Kidney (tissue), 13 donors: ENCODE measurements at regions not wholly inside any gene's neighbourhood (a gene's known extent, or its start where the extent isn't known, plus 50 kb on each side); places are given as distances from the start of the nearest gene placed in this dataset.

ENCODE experiments used
- DNase-seq, 5 donors: peaks; one replicate each; pipeline ENCODE4 v3.0.0-alpha.2; 2013 to 2020
- FAIRE-seq: peaks from 2 replicates; lab custom pipeline; 2012; peaks lifted over from hg19 to GRCh38; lab: Jason Lieb, UNC
- H3K27ac ChIP-seq, 2 donors: one replicate each; pipeline ENCODE4 v1.7.0; 2013; ENCODE audit warnings: low read depth in 2 of 2, low read length in 2 of 2, inconsistent platforms in 1 of 2
- H3K27me3 ChIP-seq: one replicate; pipeline ENCODE4 v1.7.1; 2013; ENCODE audit warnings: low read length, inconsistent platforms; ENCODE audit not compliant: control insufficient read depth, insufficient read depth
- H3K36me3 ChIP-seq, 3 donors: one replicate each; pipeline versions ENCODE4 v1.7.0 to v1.7.1; 2013; ENCODE audit warnings: low read length in 3 of 3, control low read depth in 1 of 3, inconsistent platforms in 1 of 3; ENCODE audit not compliant: insufficient read depth in 3 of 3, control insufficient read depth in 2 of 3
- H3K4me1 ChIP-seq, 3 donors: one replicate each; pipeline versions ENCODE4 v1.7.0 to v1.7.1; 2013; ENCODE audit warnings: low read length in 3 of 3, inconsistent platforms in 1 of 3, low read depth in 1 of 3; ENCODE audit not compliant: control insufficient read depth in 2 of 3, insufficient read depth in 2 of 3
- H3K4me3 ChIP-seq, 3 donors: one replicate each; pipeline versions ENCODE4 v1.7.0 to v1.8.1; 2013; ENCODE audit warnings: low read length in 3 of 3, control low read depth in 1 of 3, inconsistent platforms in 1 of 3
- H3K9ac ChIP-seq, 3 donors: one replicate each; pipeline versions ENCODE4 v1.7.0 to v1.7.1; 2013; ENCODE audit warnings: low read length in 3 of 3, control low read depth in 1 of 3, inconsistent platforms in 1 of 3
- H3K9me3 ChIP-seq, 3 donors: one replicate each; pipeline versions ENCODE4 v1.7.0 to v1.7.1; 2013; ENCODE audit warnings: low read length in 3 of 3, control low read depth in 1 of 3, inconsistent platforms in 1 of 3; ENCODE audit not compliant: control insufficient read depth in 2 of 3, insufficient read depth in 1 of 3
- intact Hi-C: fragments of 100-400 bp; cut with DNase I; formaldehyde crosslinking; loops from one replicate; pipeline ENCODE4 v1.11.1; 2022
- TF ChIP-seq, protein P1 (sequence below): IDR thresholded peaks from 3 replicates; pipeline ENCODE4 v1.5.1; 2012; ENCODE audit warnings: mild to moderate bottlenecking, moderate library complexity, borderline replicate concordance; ENCODE audit not compliant: insufficient read depth; ENCODE audit errors: extremely low read depth
- donor health status: control.
- donor health status: control.
- donor health status: control.
- donor health status: control.
- donor health status: control.
- donor health status: DM: yes; HTN: yes; CAD: no.
- donor health status: Normal renal cell carcinoma (clear cell type).

DNA sequence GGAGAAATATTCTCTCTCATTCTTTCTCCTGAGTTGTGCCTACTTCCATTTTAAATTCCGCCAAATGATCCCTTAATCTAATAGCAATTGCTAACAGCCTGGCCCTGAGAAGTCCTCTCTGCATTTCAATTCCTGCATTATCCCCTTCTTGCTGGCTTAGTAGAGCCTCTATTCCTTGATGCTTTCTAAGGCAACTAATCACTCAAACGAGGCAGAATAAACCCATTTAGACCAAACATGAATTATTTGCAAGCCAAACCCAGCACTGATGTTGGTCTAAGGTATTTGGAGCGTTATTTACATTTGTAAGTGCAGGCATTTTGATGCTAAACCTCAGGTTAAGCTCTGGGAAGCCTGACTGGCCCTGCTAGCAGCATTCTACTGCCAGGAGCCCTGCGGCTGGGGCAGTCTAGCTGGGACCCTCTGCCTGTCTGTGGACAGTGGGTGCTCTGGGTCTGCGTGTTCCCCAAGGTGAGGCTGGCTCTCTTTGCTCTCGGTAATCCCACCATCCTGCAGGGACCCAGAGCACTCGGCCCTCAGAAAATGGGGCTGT, 173.1 kb upstream of the HS6ST1 start:
- intact Hi-C loops: no loop called here
- Histone ChIP-seq H3K36me3 (no peaks in the 10 kb centered on the region), H3K27me3 (no peaks in the 10 kb centered on the region), H3K9ac (no peak overlapping the region), H3K9me3 (peaks cover 0 to 6% (median 0%) of the 10 kb centered on the region in 3 donors), H3K27ac (no peak overlapping the region), H3K4me1 (peaks cover 0 to 9% (median 0%) of the 10 kb centered on the region in 3 donors), H3K4me3 (no peak overlapping the region)
- peak in 1 of 5 donors; percentile 30 for DNase-seq
- no peak for FAIRE-seq
- TF ChIP-seq, protein P1, sequence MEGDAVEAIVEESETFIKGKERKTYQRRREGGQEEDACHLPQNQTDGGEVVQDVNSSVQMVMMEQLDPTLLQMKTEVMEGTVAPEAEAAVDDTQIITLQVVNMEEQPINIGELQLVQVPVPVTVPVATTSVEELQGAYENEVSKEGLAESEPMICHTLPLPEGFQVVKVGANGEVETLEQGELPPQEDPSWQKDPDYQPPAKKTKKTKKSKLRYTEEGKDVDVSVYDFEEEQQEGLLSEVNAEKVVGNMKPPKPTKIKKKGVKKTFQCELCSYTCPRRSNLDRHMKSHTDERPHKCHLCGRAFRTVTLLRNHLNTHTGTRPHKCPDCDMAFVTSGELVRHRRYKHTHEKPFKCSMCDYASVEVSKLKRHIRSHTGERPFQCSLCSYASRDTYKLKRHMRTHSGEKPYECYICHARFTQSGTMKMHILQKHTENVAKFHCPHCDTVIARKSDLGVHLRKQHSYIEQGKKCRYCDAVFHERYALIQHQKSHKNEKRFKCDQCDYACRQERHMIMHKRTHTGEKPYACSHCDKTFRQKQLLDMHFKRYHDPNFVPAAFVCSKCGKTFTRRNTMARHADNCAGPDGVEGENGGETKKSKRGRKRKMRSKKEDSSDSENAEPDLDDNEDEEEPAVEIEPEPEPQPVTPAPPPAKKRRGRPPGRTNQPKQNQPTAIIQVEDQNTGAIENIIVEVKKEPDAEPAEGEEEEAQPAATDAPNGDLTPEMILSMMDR: no peak

DNA sequence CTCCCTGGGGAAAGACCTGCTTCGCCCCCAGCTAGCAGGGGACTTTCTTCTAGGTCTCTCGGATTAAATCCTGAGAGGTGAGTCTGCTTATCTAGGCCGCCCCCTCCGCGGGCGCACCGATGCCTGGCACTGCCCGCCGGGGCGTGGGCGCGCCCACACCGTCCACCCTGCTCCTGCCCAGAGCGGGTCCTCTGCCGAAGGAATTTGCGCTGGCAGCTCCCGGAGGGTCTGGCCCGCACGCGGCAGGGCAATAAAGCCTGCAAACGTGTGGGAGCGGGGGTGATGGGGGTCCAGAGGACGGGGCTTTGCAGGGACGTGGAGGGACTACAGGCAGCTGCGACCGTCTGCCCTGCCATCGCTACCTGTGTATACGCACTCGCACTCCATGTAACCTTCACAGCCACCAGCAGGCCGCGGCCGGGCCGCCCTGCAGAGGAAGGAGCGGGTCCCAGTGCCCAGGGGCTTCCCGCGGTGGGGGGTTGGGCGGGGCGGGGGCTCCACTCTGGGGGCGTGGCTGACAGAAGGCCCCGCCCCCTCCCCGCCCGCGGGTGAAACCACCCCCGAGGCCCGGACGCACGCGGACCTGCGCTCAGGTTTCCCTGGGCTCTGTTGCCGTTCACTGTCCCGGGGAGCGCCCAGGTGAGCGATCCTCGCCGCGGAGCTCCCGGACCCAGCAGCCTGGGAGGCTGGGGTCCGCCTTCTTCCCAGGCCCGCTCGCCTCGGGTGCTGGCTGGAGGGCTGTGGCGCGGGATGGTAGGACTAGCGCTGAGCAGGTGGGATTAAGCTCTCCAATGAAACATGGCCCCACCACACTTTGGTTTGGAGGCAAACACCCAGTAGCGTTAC, 174.5 kb upstream of the HS6ST1 start:
- peak in 3 of 5 donors; percentile 31 to 69 (median 53) for DNase-seq
- intact Hi-C loops: no loop called here
- no peak for FAIRE-seq
- Histone ChIP-seq H3K4me3 (no peak overlapping the region), H3K4me1 (peaks cover 0 to 9% (median 0%) of the 10 kb centered on the region in 3 donors), H3K9ac (no peak overlapping the region), H3K9me3 (peaks cover 0 to 6% (median 0%) of the 10 kb centered on the region in 3 donors), H3K27me3 (no peaks in the 10 kb centered on the region), H3K36me3 (no peaks in the 10 kb centered on the region), H3K27ac (no peak overlapping the region)
- TF ChIP-seq, protein P1: no peak

DNA sequence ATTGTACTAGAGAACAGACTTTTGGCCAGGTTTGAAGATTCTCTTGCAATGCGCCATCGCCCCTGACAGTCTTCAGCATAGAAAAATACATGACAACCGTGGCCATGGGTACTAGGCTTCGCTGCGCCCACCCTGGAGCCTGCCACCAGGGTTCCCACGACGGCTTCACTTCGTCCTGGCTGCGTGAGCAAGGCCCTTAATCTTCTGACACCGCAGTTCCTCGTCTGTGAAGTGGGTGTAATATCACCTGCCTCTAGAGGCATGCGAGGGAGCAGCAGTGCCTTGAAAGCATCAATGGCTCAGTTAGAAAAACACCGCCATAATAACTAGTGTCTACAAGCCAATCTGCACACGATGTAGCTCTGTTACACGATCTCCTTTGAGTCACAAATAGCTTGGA, 175.2 kb upstream of the HS6ST1 start:
- Histone ChIP-seq H3K27me3 (no peaks in the 10 kb centered on the region), H3K27ac (no peak overlapping the region), H3K4me1 (peaks cover 0 to 5% (median 0%) of the 10 kb centered on the region in 3 donors), H3K4me3 (no peak overlapping the region), H3K36me3 (no peaks in the 10 kb centered on the region), H3K9ac (no peak overlapping the region), H3K9me3 (peaks cover 0 to 6% (median 0%) of the 10 kb centered on the region in 3 donors)
- FAIRE-seq (no peak), DNase-seq (peak in 1 of 5 donors; percentile 35)
- intact Hi-C loops: no loop called here
- TF ChIP-seq, protein P1: no peak
